ENCODE measurements at regions not wholly inside any gene's neighbourhood (a gene's known extent, or its start where the extent isn't known, plus 50 kb on each side); places are given as distances from the start of the nearest gene placed in this dataset.

DNA sequence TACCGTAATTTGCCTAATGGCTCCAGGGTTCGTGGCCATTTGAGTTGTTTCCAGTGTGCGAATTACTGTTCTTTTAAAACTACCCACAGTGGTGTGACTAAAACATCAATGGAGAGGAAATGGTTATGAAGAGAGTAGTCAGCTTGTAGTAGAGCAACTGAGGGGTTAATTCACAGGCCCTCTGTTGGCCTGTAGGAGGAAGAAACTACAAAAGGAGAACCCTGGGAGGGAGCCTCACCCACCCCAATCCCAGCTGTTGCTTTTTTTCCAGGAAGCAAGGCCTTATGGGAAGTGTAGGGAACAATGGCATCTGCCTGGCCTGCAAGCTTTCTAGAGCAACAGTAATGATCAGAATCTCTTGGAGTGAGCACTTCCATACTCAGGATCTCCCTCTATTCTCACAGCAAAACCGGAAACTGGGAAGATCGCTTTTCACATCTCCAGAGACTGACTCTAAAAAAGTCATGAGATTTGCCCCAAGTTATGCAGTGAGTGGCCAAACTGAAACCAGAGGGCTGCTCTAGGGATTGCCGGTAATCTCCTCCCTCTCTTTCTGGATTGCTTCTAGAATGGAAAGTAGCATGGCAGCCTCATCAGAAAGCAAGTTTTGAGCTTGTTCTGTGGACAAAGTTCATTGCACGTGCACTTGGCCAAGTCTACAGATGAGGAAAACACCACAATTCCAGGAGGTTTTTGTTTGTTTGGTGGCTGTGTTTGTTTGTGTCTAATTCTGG, 125.3 kb upstream of the PWP1 start:
- Histone ChIP-seq H3K4me3 (no peak overlapping the region), H3K27ac (no peak overlapping the region), H3K27me3 (no peaks in the 10 kb centered on the region), H3K36me3 (ENCODE audit: low read depth, missing control alignments) (no peaks in the 10 kb centered on the region), H3K4me1 (no peaks in the 10 kb centered on the region), H3K9me3 (no peaks in the 10 kb centered on the region)
- no peak for DNase-seq
- TF ChIP-seq, protein P1, sequence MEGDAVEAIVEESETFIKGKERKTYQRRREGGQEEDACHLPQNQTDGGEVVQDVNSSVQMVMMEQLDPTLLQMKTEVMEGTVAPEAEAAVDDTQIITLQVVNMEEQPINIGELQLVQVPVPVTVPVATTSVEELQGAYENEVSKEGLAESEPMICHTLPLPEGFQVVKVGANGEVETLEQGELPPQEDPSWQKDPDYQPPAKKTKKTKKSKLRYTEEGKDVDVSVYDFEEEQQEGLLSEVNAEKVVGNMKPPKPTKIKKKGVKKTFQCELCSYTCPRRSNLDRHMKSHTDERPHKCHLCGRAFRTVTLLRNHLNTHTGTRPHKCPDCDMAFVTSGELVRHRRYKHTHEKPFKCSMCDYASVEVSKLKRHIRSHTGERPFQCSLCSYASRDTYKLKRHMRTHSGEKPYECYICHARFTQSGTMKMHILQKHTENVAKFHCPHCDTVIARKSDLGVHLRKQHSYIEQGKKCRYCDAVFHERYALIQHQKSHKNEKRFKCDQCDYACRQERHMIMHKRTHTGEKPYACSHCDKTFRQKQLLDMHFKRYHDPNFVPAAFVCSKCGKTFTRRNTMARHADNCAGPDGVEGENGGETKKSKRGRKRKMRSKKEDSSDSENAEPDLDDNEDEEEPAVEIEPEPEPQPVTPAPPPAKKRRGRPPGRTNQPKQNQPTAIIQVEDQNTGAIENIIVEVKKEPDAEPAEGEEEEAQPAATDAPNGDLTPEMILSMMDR (IDR thresholded peaks at IDR 0.05) = no peak
- TF ChIP-seq POLR2A (IDR thresholded peaks at IDR 0.05) = no peak
- WGBS, 2 donors = 86 to 91% methylated on average over 7 of the region's 7 CpGs
- intact Hi-C loops (cut with DNase I; ENCODE audit: low total_unique reads) = no loop called here

DNA sequence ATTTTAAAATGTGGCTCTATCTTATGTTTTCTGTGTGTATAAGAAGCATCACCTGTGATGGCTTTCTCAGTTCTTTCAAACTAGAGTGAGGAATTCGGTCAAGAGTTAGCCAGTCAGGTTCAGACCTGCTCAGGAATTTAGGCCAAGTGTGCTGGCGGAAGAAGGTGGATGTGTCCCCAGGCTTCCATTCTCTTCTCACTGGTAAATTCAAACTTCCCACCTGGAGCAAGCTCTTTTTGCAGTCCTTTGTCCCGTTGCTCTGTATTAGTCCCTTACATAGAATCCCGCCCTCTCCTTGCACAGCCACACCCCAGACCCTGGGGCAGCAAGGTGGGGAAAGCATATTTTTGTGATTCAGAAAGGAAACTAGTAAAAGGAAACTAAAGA, 124.7 kb upstream of the PWP1 start:
- no peak for DNase-seq

DNA sequence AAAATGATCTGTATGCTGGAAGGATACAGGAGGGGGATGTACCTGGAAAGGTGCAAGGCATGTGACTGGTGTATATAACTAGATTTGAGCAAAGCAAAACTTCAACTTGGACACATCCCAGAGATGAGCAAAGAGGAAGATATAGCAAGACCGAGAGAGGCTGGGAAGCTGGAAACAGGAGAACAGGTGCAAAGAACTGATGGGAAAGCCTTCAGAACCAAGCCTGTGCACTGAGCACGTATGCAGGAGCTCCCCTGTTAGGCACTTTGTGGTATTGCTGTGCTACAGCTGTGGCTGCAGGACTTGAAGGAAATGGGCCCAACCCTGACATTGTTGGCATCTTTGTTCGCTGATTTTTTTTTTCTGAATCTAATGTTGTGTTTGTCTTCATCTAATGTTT, 120.7 kb upstream of the PWP1 start:
- Histone ChIP-seq H3K27ac (no peak overlapping the region), H3K9me3 (no peaks in the 10 kb centered on the region), H3K4me1 (no peaks in the 10 kb centered on the region), H3K36me3 (ENCODE audit: low read depth, missing control alignments) (no peaks in the 10 kb centered on the region), H3K27me3 (no peaks in the 10 kb centered on the region), H3K4me3 (no peak overlapping the region)
- intact Hi-C loops (cut with DNase I; ENCODE audit: low total_unique reads) = no loop called here
- 59 to 69% methylated on average over 3 of the region's 3 CpGs for WGBS, 2 donors
- no peak for DNase-seq
- no peak for TF ChIP-seq POLR2A (IDR thresholded peaks at IDR 0.05)
- TF ChIP-seq, protein P1 (IDR thresholded peaks at IDR 0.05) = peak in 2 of 3 experiments; percentile 17 to 32

More for the DNA sequence above, 124.7 kb upstream of the PWP1 start:
- WGBS, 2 donors = 92 to 99% methylated on average over 4 of the region's 4 CpGs
- H3K36me3 ChIP-seq (ENCODE audit: low read depth, missing control alignments) = no peaks in the 10 kb centered on the region
- no peaks in the 10 kb centered on the region for H3K4me1 ChIP-seq
- no peak overlapping the region for H3K27ac ChIP-seq
- intact Hi-C loops (cut with DNase I; ENCODE audit: low total_unique reads) = no loop called here
- H3K4me3 ChIP-seq = no peak overlapping the region
- TF ChIP-seq, protein P1 (IDR thresholded peaks at IDR 0.05) = no peak
- TF ChIP-seq POLR2A (IDR thresholded peaks at IDR 0.05) = no peak
- no peaks in the 10 kb centered on the region for H3K27me3 ChIP-seq
- H3K9me3 ChIP-seq = no peaks in the 10 kb centered on the region

DNA sequence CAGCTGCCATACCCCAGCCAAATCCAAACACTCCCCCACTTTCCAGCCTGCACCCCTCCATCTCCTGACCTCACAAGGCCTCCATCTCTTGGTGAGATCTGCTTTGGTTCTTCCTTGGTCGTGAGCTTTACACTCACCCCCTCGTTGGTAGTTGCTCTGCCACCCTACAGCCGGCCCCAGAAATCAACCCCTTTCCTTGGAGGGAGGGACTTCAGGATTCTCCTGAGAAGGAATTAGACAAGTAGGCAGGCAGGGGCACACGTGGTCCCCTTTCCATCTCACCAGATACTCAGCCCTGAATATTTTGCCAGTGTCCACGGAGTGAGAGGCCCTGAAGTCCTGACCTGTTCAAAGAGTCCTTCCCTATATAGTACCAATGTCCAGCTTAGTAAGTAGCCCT, 120.0 kb upstream of the PWP1 start:
- H3K4me3 ChIP-seq = no peak overlapping the region

More for the DNA sequence above, 120.0 kb upstream of the PWP1 start:
- WGBS, 2 donors = 65 to 72% methylated on average over 5 of the region's 5 CpGs
- no peaks in the 10 kb centered on the region for H3K36me3 ChIP-seq (ENCODE audit: low read depth, missing control alignments)
- no peak for TF ChIP-seq POLR2A (IDR thresholded peaks at IDR 0.05)
- TF ChIP-seq, protein P1 (IDR thresholded peaks at IDR 0.05) = no peak
- H3K27ac ChIP-seq = no peak overlapping the region
- intact Hi-C loops (cut with DNase I; ENCODE audit: low total_unique reads) = no loop called here
- H3K9me3 ChIP-seq = no peaks in the 10 kb centered on the region
- no peaks in the 10 kb centered on the region for H3K4me1 ChIP-seq
- no peaks in the 10 kb centered on the region for H3K27me3 ChIP-seq
- no peak for DNase-seq

Data from testis (tissue), 2 donors.